WERI-Rb-1 (cell line): ENCODE measurements at regions not wholly inside any gene's neighbourhood (a gene's known extent, or its start where the extent isn't known, plus 50 kb on each side); places are given as distances from the start of the nearest gene placed in this dataset.

Source experiments
- DNase-seq: peaks from one replicate; pipeline ENCODE4 v3.0.0-alpha.2; 2020
- H3K27ac ChIP-seq: fragments of 250-450 bp; sonication (Bioruptor Pico); 2 replicates; pipeline ENCODE4 v1.5.1; 2020; ENCODE audit warnings: mild to moderate bottlenecking, moderate library complexity
- H3K27me3 ChIP-seq: fragments of 250-450 bp; sonication (Bioruptor Pico); 2 replicates; pipeline ENCODE4 v1.5.1; 2021; ENCODE audit warnings: mild to moderate bottlenecking, low read depth, moderate library complexity; ENCODE audit not compliant: insufficient read depth, severe bottlenecking
- H3K36me3 ChIP-seq: fragments of 250-450 bp; sonication (Bioruptor Pico); 2 replicates; pipeline ENCODE4 v1.5.1; 2020; ENCODE audit warnings: mild to moderate bottlenecking, moderate library complexity
- H3K4me3 ChIP-seq: 2 replicates; pipeline ENCODE4 v1.5.1; 2011; ENCODE audit warnings: low read depth, mild to moderate bottlenecking, control low read depth, low read length
- H3K9me3 ChIP-seq: fragments of 250-450 bp; sonication (Bioruptor Pico); 2 replicates; pipeline ENCODE4 v1.5.1; 2021; ENCODE audit warnings: mild to moderate bottlenecking, moderate library complexity; ENCODE audit not compliant: severe bottlenecking
- TF ChIP-seq, protein P1 (sequence below): IDR thresholded peaks from 2 replicates; pipeline ENCODE4 v1.5.1; 2011; ENCODE audit warnings: low read depth, mild to moderate bottlenecking, control low read depth, inconsistent platforms, low read length

- Histone ChIP-seq H3K36me3 (no peaks in the 10 kb centered on the region), H3K27me3 (no peaks in the 10 kb centered on the region), H3K9me3 (no peaks in the 10 kb centered on the region), H3K4me3 (no peak overlapping the region), H3K27ac (no peak overlapping the region)
- TF ChIP-seq, protein P1, sequence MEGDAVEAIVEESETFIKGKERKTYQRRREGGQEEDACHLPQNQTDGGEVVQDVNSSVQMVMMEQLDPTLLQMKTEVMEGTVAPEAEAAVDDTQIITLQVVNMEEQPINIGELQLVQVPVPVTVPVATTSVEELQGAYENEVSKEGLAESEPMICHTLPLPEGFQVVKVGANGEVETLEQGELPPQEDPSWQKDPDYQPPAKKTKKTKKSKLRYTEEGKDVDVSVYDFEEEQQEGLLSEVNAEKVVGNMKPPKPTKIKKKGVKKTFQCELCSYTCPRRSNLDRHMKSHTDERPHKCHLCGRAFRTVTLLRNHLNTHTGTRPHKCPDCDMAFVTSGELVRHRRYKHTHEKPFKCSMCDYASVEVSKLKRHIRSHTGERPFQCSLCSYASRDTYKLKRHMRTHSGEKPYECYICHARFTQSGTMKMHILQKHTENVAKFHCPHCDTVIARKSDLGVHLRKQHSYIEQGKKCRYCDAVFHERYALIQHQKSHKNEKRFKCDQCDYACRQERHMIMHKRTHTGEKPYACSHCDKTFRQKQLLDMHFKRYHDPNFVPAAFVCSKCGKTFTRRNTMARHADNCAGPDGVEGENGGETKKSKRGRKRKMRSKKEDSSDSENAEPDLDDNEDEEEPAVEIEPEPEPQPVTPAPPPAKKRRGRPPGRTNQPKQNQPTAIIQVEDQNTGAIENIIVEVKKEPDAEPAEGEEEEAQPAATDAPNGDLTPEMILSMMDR = no peak
- DNase-seq = no peak
Observed at GRCh38 chr10:52664629-52665028, 108.0 kb downstream of the MBL2 start.

DNA sequence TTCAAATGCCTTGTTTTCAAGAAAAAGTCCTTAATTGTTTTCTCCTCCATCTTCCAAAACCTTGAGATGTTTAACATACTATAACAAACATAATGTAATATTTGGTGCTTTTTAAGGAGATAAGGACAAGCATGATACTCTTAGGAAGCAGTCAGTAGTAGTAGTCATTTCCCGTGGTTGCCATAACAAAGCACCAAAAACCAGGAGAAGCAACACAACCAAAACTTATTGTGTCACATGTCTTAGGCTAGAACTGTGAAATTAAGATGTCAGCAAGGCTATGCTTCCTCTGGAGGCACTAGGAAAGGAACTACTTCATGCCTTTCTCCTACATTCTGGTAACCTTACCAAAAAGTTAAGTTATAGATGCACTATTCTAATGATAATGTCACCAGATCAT is 106.8 kb downstream of the MBL2 start:
- H3K27ac ChIP-seq = no peak overlapping the region
- no peaks in the 10 kb centered on the region for H3K9me3 ChIP-seq
- H3K36me3 ChIP-seq = no peaks in the 10 kb centered on the region
- no peaks in the 10 kb centered on the region for H3K27me3 ChIP-seq
- no peak overlapping the region for H3K4me3 ChIP-seq
- no peak for DNase-seq
- TF ChIP-seq, protein P1 = no peak

- H3K36me3 ChIP-seq = no peaks in the 10 kb centered on the region
- H3K9me3 ChIP-seq = no peaks in the 10 kb centered on the region
- TF ChIP-seq, protein P1 = no peak
- no peaks in the 10 kb centered on the region for H3K27me3 ChIP-seq
- no peak for DNase-seq
- H3K4me3 ChIP-seq = no peak overlapping the region
- H3K27ac ChIP-seq = no peak overlapping the region
Observed at GRCh38 chr10:52666931-52667330, 105.7 kb downstream of the MBL2 start.

DNA sequence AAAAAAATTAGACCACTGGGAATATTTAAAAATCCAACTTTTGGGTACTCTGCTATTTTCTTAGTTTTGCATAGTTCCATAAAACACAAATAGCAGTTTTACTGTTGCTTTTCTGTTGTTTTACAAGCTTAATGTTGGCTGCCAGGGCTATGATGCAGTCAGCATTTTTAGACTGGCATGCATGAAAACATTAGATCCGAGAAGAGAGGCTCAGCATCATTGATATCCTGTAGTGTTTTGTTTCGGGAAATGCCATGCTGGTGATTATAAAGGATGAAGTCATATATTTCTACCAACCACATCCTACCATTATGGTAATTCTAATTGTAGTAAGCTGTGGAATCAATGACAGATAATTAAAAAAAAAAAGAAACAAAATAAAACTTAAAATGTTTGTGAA is 104.6 kb downstream of the MBL2 start:
- Histone ChIP-seq H3K36me3 (no peaks in the 10 kb centered on the region), H3K27ac (no peak overlapping the region), H3K4me3 (no peak overlapping the region), H3K9me3 (no peaks in the 10 kb centered on the region), H3K27me3 (no peaks in the 10 kb centered on the region)
- TF ChIP-seq, protein P1 = no peak
- no peak for DNase-seq

DNA sequence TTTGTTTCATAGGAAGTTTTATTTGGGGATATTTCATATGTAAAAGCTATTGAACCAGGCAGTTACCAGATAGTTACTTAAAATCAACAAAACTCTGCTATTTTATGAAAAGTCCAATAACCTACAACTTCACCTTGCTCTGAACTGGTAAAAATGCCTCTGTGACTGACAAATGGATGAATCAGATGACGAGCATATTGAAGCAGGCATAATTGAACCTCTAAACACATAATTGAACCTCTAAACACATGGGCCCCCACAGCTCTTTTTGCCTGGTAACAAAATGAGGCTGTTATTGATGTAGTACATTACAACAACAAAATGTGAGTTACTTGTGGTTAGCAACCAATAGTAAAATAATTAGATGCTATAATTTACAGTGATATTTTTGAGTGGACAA is 99.7 kb downstream of the MBL2 start:
- Histone ChIP-seq H3K4me3 (no peak overlapping the region), H3K27ac (no peak overlapping the region), H3K27me3 (no peaks in the 10 kb centered on the region), H3K9me3 (no peaks in the 10 kb centered on the region), H3K36me3 (no peaks in the 10 kb centered on the region)
- TF ChIP-seq, protein P1 = no peak
- no peak for DNase-seq

DNA sequence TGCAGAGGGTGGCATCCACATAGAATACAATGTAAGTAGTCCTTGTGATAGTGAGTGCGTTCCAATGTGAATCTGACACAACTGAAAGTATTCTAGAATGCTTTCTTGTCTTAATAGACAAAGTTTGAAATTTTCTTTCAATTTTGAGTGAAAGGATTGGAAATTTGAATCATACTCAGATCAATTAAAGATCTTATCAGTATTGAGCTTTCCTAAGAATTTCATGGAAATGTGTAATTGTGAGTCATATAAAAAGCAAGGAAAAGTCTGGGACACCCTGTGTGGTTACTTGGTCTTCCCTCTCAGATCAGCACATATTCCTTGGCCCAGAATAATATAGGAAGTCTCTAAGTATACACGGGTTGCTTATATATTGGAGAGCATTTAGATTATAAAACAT is 99.1 kb downstream of the MBL2 start:
- TF ChIP-seq, protein P1 = no peak

More for the DNA sequence above, 99.1 kb downstream of the MBL2 start:
- Histone ChIP-seq H3K36me3 (no peaks in the 10 kb centered on the region), H3K27ac (no peak overlapping the region), H3K9me3 (no peaks in the 10 kb centered on the region), H3K4me3 (no peak overlapping the region), H3K27me3 (no peaks in the 10 kb centered on the region)
- no peak for DNase-seq
